Activated CD4-positive, alpha-beta T cell treated with anti-CD3 and anti-CD28 coated beads, Interleukin-2, Interleukin-6, amounts not matched to agents 100 ng/mL and 50 ng/mL, durations not matched to agents 16 hours and 8 hours (primary cell): ENCODE measurements at regions not wholly inside any gene's neighbourhood (a gene's known extent, or its start where the extent isn't known, plus 50 kb on each side); places are given as distances from the start of the nearest gene placed in this dataset.
"Not testable (repeated sequence)": the region's sequence is repeated elsewhere in the genome, so short reads cannot be mapped to it uniquely, and the experiment has no call there.

Source experiments
- DNase-seq: peaks from one replicate; pipeline ENCODE4 v3.0.0-alpha.2; 2020

- no peak for DNase-seq
Measured at GRCh38 chr9:71504636-71505035, 263.7 kb downstream of the CEMIP2 start.

GRCh38 chr9:71498691-71499090 is 269.6 kb downstream of the CEMIP2 start:
- no peak for DNase-seq

GRCh38 chr9:71490810-71491209 is 277.5 kb downstream of the CEMIP2 start:
- no peak for DNase-seq

GRCh38 chr9:71487061-71487460 is 281.3 kb downstream of the CEMIP2 start:
- no peak for DNase-seq

GRCh38 chr9:71485326-71485725 is 283.0 kb downstream of the CEMIP2 start:
- no peak for DNase-seq

- no peak for DNase-seq
Measured at GRCh38 chr9:71483436-71483835, 284.9 kb downstream of the CEMIP2 start.

- DNase-seq = no peak
Measured at GRCh38 chr9:71479621-71480020, 288.7 kb downstream of the CEMIP2 start.

- DNase-seq = no peak
Measured at GRCh38 chr9:71472400-71472799, 295.9 kb downstream of the CEMIP2 start.

GRCh38 chr9:71465392-71465791 is 302.9 kb downstream of the CEMIP2 start:
- no peak for DNase-seq

GRCh38 chr9:71459082-71459481 is 309.2 kb downstream of the CEMIP2 start:
- no peak for DNase-seq

- peak; percentile 58 for DNase-seq
Measured at GRCh38 chr9:71446473-71447411, 321.6 kb downstream of the CEMIP2 start.

- no peak for DNase-seq
Measured at GRCh38 chr9:71446106-71446472, 322.2 kb downstream of the CEMIP2 start.

- no peak for DNase-seq
Measured at GRCh38 chr9:71442937-71443336, 321.5 kb upstream of the TRPM3 start.

GRCh38 chr9:71441266-71441665 is 319.8 kb upstream of the TRPM3 start:
- DNase-seq = no peak

GRCh38 chr9:71431931-71432330 is 310.5 kb upstream of the TRPM3 start:
- DNase-seq = no peak

- DNase-seq = not testable (repeated sequence)
Measured at GRCh38 chr9:71407341-71407740, 285.9 kb upstream of the TRPM3 start.

GRCh38 chr9:71403106-71403505 is 281.7 kb upstream of the TRPM3 start:
- no peak for DNase-seq

- DNase-seq = no peak
Measured at GRCh38 chr9:71393005-71393404, 271.6 kb upstream of the TRPM3 start.

- no peak for DNase-seq
Measured at GRCh38 chr9:71384343-71384742, 262.9 kb upstream of the TRPM3 start.

- no peak for DNase-seq
Measured at GRCh38 chr9:71383308-71383940, 262.0 kb upstream of the TRPM3 start.

GRCh38 chr9:71368157-71368556 is 246.7 kb upstream of the TRPM3 start:
- no peak for DNase-seq

GRCh38 chr9:71364186-71364955 is 242.9 kb upstream of the TRPM3 start:
- no peak for DNase-seq

- no peak for DNase-seq
Measured at GRCh38 chr9:71363286-71363961, 242.0 kb upstream of the TRPM3 start.
